ENCODE measurements at regions not wholly inside any gene's neighbourhood (a gene's known extent, or its start where the extent isn't known, plus 50 kb on each side); places are given as distances from the start of the nearest gene placed in this dataset.
"Not testable (repeated sequence)": the region's sequence is repeated elsewhere in the genome, so short reads cannot be mapped to it uniquely, and the experiment has no call there.

- not testable (repeated sequence) for DNase-seq (ENCODE audit: low read depth)
Observed at GRCh38 chr9:65421486-65421885, 136.5 kb upstream of the FOXD4L5 start.

GRCh38 chr9:65420771-65421170, 135.8 kb upstream of the FOXD4L5 start:
- DNase-seq (ENCODE audit: low read depth), result no peak

GRCh38 chr9:65418966-65419365, 134.0 kb upstream of the FOXD4L5 start:
- DNase-seq (ENCODE audit: low read depth), result not testable (repeated sequence)

DNA sequence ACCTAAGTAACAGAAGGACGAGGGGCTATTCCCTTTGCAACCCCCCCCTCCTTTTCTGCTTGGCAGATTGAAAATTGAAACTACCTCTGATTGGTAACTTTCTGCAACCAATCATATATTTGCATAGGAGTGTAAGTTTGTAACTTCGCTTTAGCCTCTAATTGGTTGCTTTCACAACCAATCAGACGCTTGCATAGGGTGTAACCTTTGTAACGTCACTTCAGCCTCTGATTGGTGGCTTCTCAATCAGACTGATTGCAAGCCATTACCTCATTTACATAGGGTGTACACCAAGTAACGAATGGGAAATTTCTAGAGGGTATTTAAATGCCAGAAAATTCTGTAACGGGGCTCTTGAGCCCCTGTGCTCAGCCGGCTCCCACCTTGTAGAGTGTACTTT, 131.9 kb upstream of the FOXD4L5 start:
- not testable (repeated sequence) for DNase-seq (ENCODE audit: low read depth)

GRCh38 chr9:65414249-65414648, 129.2 kb upstream of the FOXD4L5 start:
- not testable (repeated sequence) for DNase-seq (ENCODE audit: low read depth)

DNA sequence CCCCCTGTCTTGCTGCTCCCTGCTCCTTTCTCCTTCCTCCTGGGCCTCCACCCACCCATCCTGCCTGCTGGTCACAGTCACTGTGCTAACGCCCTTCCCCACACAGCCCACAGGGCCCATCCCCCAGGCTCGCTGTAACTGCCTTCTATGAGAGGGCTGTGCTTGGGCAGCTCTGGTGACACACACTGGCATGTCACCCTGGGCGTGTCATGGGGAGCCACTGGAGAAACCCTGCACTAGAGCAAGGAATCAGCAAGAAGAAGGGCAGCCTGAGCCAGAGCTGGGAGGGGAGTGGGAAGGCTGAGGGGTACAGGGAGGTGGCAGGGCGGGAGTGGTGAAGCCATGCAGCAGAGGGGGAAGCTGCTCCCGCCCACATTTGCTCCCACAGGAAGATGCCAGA, 128.4 kb upstream of the FOXD4L5 start:
- not testable (repeated sequence) for DNase-seq (ENCODE audit: low read depth)

DNA sequence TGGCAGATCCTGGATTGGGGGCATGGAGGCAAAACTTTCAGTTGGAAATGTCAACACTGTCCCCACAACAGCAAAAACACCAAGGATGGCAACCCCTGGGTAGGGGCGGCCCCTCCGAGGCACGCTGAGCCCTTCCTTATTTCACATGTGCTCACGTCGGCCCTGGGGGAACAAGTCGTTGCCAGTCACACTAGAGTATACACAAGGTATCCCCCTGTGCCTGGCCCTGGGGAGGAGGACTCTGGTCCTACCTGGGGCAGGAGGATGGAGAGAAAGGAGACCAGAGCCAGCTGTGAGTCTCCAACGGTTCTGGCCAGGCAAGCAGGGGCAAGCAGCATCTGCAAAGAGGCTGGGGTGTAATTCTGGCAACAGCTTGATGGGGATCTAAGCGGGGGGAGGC, 126.9 kb upstream of the FOXD4L5 start:
- DNase-seq (ENCODE audit: low read depth), result no peak

- DNase-seq (ENCODE audit: low read depth), result no peak
Observed at GRCh38 chr9:65411336-65411735, 126.3 kb upstream of the FOXD4L5 start.

- DNase-seq (ENCODE audit: low read depth), result no peak
Observed at GRCh38 chr9:65410926-65411325, 125.9 kb upstream of the FOXD4L5 start.

DNA sequence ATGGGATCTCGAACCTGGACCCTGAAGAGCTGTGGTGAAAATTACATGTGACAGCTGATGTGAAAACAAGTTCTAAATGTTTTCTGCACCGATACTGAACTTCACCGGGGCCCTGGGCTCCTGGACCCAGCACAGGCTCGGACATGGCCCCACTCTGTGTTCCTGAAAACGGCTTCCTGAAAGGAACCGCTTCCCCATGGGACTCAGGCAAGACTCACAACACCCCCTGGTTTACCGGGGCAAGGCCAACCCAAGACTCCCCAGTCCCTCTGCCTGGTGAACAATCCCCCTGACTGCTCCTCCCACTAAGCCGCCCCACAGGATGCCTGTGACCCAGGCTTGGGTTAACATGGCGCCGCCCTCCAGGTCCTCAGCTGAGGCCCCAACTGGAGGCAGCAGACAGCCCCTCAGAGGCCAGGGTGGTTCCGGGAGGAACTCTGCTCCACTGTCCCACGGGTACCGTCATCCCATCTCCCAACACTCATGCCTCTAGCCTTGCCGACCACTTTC, 124.5 kb upstream of the FOXD4L5 start:
- no peak for DNase-seq (ENCODE audit: low read depth)

DNA sequence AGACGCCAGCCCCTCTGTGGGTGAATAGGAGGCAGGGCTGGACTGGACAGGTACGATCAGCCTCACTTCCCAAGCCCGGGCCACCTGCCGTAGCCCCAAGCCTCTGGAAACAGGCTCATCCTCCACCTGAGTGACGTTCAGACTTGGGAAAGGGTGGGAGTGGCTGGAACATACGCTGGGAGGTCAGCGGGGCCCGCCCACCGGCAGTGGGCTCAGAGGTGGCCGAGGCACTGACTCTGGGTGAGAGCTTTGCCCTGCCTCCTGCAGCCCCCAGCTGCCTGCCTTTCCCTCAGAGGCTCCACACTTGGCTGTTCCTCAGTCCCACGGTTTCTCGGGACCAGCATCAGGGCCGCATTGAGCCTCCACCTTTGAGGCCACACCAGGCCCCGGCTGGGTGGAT, 123.8 kb upstream of the FOXD4L5 start:
- not testable (repeated sequence) for DNase-seq (ENCODE audit: low read depth)

DNA sequence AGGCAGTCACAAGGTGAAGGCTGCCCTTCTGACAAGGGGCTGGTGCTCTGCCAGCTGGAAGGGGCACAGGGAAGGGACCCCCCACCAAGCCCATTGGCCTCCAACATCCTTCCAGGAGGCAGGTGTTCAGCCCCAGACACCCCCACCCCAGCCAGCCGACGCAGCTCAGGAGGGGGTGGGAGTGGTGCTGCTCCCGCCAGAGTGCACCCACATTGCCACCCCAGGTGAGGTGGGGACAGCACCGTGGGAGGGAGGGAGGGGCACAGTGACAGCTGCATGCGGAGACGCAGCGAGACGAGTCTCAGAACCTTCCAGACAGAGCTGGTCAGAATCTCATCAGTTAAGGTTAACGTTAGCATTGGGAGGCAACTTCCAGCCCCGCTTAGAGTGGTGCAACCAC, 121.6 kb upstream of the FOXD4L5 start:
- not testable (repeated sequence) for DNase-seq (ENCODE audit: low read depth)

DNA sequence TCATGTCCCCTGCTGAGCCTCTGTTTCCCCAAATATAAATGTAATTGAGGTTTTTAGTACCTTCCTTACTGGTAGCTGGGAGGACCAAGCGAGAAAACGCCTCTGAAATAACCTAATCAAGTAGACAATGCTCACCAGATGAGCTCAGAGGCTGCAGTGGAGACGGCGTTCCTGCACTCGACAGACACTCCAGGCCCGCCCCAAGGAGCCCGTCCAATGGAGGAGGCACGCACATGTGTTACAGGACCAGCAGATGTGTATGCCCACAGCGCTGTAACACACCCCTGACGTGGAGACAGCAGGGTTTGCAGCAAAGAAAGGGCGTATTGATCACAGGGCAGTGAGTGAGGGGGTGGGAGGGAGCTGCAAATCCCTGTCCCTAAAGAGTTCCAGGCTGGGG, 120.8 kb upstream of the FOXD4L5 start:
- DNase-seq (ENCODE audit: low read depth), result not testable (repeated sequence)

DNA sequence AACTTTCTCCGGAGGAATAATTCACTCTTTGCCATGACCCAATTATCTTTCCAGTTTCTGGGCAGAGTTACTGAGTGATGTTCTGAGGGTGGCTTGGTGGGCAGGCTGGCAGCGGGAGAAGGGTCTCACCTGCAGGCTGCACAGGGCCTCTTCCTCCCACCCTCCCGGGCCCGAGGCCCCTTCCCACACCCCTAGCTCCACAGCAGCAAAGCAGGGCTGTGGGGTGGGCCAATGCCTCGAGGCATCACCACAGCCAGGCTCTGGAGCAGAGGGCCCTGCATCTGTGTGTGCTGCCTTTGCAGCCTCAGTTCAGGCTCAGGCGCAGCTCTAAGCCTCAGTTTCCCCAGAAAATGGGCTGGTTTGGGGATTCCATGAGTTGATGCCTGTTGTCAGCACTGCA, 120.2 kb upstream of the FOXD4L5 start:
- DNase-seq (ENCODE audit: low read depth), result no peak

DNA sequence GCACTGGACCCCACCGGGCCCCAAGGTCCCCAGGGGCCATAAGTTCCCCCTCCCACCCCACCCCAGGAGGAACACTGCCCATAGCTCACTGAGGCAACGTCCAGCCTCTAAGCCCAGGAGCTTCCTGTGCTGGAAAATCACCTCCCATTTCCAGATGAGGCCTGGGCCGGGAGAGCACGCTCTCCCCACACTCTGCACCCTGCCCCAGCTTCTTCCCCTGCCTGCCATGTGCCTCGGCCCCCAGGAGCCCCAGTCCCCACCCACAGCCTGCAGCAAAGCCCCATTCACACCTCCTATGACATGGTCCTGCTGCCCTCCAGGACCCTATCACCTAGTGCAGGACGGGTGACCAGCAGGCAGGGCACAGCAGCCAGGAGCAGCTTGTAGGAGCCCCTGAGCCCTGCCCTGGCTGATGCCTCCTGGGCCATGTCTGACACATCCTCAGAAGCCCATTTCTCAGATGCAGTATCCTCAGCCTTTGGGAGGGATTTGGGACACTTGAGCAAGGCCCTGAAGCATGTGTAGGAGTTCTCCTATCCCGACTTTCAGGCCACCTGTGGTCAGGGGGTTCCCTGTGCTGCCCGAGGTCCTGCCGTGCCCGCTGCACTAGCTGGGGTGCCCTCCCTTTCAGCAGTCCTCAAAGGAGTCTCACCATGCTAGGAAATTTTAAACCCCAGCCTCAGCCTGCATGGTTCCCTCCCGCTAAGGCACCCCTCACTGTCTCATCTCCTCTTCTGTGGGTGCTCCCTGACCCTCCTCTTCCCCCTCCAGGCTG, 119.4 kb upstream of the FOXD4L5 start:
- no peak for DNase-seq (ENCODE audit: low read depth)

- no peak for DNase-seq (ENCODE audit: low read depth)
Observed at GRCh38 chr9:65403721-65404120, 118.7 kb upstream of the FOXD4L5 start.

DNA sequence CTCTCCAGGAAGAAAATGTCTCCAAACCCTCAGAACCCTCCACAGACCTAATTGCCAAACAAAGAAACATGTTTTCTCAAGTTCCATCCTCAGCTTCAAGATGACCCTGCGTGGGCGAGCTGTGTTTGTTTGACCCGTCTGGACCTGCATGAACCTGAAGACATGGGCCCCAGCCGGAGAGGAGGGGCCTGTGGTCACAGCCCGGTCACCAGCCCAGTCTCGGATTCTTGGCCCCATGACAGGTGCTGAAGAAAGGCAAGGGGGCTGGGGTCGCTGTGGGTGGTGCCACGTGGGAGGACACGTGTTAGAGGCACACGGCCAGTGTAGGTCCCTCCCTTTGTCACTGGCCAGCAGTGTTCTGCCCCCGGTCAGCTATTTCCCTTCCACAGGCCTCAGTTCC, 118.1 kb upstream of the FOXD4L5 start:
- DNase-seq (ENCODE audit: low read depth), result not testable (repeated sequence)

GRCh38 chr9:65402206-65402870, 117.3 kb upstream of the FOXD4L5 start:
- DNase-seq (ENCODE audit: low read depth), result not testable (repeated sequence)

DNA sequence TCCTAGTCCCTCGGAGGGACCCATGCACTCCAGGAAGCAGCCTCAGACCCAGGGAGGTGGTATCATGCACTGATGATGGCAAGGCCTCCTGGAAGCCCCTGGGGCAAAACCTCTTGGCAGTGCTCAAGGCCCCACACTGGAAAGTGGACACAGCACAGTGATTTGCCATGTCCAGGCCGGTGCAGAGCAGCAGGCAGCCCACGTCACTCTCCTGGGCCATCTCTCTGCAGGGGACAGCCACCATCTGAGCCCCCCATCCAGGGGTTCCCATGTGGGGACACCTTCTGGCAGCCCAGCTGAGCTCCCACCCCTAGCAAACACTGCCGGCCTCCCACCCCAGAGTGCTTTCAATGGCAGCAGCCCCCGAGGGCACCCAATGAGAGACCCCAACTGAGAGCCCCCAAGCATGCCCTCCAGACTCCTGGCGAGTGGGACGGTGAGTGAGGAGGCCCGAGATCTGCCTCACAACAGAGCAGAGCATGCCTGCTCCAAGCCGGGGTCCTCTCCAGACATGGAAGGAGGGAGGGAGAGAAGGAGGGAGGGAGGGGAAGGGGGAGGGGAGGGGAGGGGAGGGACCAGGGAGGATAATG, 116.5 kb upstream of the FOXD4L5 start:
- DNase-seq (ENCODE audit: low read depth), result not testable (repeated sequence)

GRCh38 chr9:65400886-65401285, 115.9 kb upstream of the FOXD4L5 start:
- DNase-seq (ENCODE audit: low read depth), result no peak

DNA sequence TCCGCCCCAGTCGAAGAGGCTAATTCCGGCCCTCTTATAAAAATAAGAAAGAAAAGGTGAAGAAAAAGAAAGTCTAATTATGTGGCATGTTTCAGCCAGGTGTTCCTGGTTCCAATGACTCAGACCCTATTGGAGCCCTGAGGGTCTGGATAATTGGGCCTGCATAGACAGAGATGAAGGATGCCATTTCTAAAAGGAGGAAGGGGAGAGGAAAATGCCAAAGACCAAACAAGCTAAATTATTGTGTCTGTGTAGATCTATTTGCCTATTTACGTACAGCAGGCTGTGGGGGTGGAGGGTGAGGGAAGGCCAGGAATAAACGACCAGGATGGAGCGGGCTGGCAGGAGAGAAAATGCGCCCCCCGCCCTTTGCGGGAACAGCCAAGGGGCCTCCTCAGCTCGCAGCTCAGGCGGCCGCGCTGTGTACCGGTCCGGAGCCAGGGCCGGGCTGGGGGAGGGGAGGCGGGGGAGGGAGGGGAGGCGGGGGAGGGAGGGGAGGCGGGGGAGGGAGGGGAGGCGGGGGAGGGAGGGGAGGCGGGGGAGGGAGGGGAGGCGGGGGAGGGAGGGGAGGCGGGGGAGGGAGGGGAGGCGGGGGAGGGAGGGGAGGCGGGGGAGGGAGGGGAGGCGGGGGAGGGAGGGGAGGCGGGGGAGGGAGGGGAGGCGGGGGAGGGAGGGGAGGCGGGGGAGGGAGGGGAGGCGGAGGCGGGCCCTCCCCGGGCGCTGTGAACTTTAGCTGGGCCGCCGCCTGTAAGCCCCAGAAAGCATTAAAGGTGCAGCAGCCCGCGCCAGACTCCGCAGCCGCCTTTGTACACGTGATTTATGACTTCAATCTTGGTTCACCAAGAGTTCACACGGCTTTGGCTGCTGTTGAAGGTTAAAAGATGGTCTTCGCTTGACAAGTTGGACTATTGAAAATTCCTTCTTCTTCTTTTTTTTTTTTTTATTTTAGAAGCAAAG, 113.0 kb upstream of the FOXD4L5 start:
- not testable (repeated sequence) for DNase-seq (ENCODE audit: low read depth)
